IPS DF 6.9 (cell line): ENCODE measurements at regions not wholly inside any gene's neighbourhood (a gene's known extent, or its start where the extent isn't known, plus 50 kb on each side); places are given as distances from the start of the nearest gene placed in this dataset.
A peak's percentile ranks its signal among the peaks of the same experiment; 100 is the strongest.

ENCODE experiments used
- DNase-seq: peaks from one replicate; pipeline ENCODE4 v3.0.0-alpha.2; 2013; ENCODE audit warnings: low read depth, low spot score
- H3K27ac ChIP-seq: one replicate; pipeline ENCODE4 v1.5.1; 2013; ENCODE audit warnings: low read length, control low read depth
- H3K27me3 ChIP-seq: 2 replicates; pipeline ENCODE4 v1.6.1; 2013; ENCODE audit warnings: mild to moderate bottlenecking, low read length; ENCODE audit not compliant: control insufficient read depth, insufficient read depth
- H3K36me3 ChIP-seq: 2 replicates; pipeline ENCODE4 v1.6.1; 2013; ENCODE audit warnings: low read length; ENCODE audit not compliant: control insufficient read depth, insufficient read depth
- H3K4me1 ChIP-seq: 2 replicates; pipeline ENCODE4 v1.6.1; 2013; ENCODE audit warnings: low read length; ENCODE audit not compliant: control insufficient read depth, insufficient read depth
- H3K4me3 ChIP-seq: 2 replicates; pipeline ENCODE4 v1.5.1; 2013; ENCODE audit warnings: mild to moderate bottlenecking, low read length
- H3K9me3 ChIP-seq: 2 replicates; pipeline ENCODE4 v1.6.1; 2013; ENCODE audit warnings: low read length, inconsistent platforms; ENCODE audit not compliant: control insufficient read depth, insufficient read depth
- WGBS: extraction: QIAGEN DNeasy Blood & Tissue Kit; methylation state at CpG from one replicate; pipeline ENCODE4 v1.1.7; 2013; ENCODE audit warnings: mixed read lengths, missing lambda C conversion rate; ENCODE audit not compliant: insufficient read length, insufficient coverage; 5-methylcytosine and 5-hydroxymethylcytosine counted together

- H3K27ac ChIP-seq, result no peak overlapping the region
- no CpG with 5 or more reads among the region's 1 CpG for WGBS
- DNase-seq, result no peak
- no peaks in the 10 kb centered on the region for H3K27me3 ChIP-seq
- H3K4me1 ChIP-seq, result peaks cover 2% of the 10 kb centered on the region; the same call in 1 of the 2 replicates
- H3K9me3 ChIP-seq, result no peaks in the 10 kb centered on the region
- no peak overlapping the region for H3K4me3 ChIP-seq
- H3K36me3 ChIP-seq, result no peaks in the 10 kb centered on the region
Observed at GRCh38 chr16:13559624-13560023, 360.3 kb upstream of the ERCC4 start.

- Histone ChIP-seq H3K27ac (no peak overlapping the region), H3K4me3 (no peak overlapping the region), H3K36me3 (no peaks in the 10 kb centered on the region), H3K9me3 (no peaks in the 10 kb centered on the region), H3K4me1 (peaks cover 2% of the 10 kb centered on the region; the same call in 1 of the 2 replicates), H3K27me3 (no peaks in the 10 kb centered on the region)
- WGBS, result no CpG with 5 or more reads among the region's 5 CpGs
- DNase-seq, result no peak
Observed at GRCh38 chr16:13560151-13560550, 359.8 kb upstream of the ERCC4 start.

GRCh38 chr16:13561291-13562070, 358.5 kb upstream of the ERCC4 start:
- H3K27me3 ChIP-seq, result no peaks in the 10 kb centered on the region
- H3K4me1 ChIP-seq, result no peaks in the 10 kb centered on the region; the same call in 1 of the 2 replicates
- no CpG with 5 or more reads among the region's 10 CpGs for WGBS
- H3K36me3 ChIP-seq, result no peaks in the 10 kb centered on the region
- no peaks in the 10 kb centered on the region for H3K9me3 ChIP-seq
- DNase-seq, result no peak
- no peak overlapping the region for H3K27ac ChIP-seq
- no peak overlapping the region for H3K4me3 ChIP-seq

GRCh38 chr16:13568803-13569202, 351.2 kb upstream of the ERCC4 start:
- no peak for DNase-seq
- no peaks in the 10 kb centered on the region for H3K9me3 ChIP-seq
- no peak overlapping the region for H3K4me3 ChIP-seq
- no peaks in the 10 kb centered on the region for H3K36me3 ChIP-seq
- H3K27me3 ChIP-seq, result no peaks in the 10 kb centered on the region
- no peaks in the 10 kb centered on the region for H3K4me1 ChIP-seq
- no CpG with 5 or more reads among the region's 5 CpGs for WGBS
- no peak overlapping the region for H3K27ac ChIP-seq

- no CpG with 5 or more reads among the region's 4 CpGs for WGBS
- H3K4me3 ChIP-seq, result no peak overlapping the region
- no peak overlapping the region for H3K27ac ChIP-seq
- H3K27me3 ChIP-seq, result no peaks in the 10 kb centered on the region
- H3K4me1 ChIP-seq, result no peaks in the 10 kb centered on the region
- no peaks in the 10 kb centered on the region for H3K36me3 ChIP-seq
- DNase-seq, result no peak
- no peaks in the 10 kb centered on the region for H3K9me3 ChIP-seq
Observed at GRCh38 chr16:13569986-13570385, 350.0 kb upstream of the ERCC4 start.

GRCh38 chr16:13571036-13571435, 348.9 kb upstream of the ERCC4 start:
- DNase-seq, result no peak
- H3K27ac ChIP-seq, result no peak overlapping the region
- no CpG with 5 or more reads among the region's 7 CpGs for WGBS
- H3K27me3 ChIP-seq, result no peaks in the 10 kb centered on the region
- no peak overlapping the region for H3K4me3 ChIP-seq
- H3K4me1 ChIP-seq, result no peaks in the 10 kb centered on the region
- H3K9me3 ChIP-seq, result no peaks in the 10 kb centered on the region
- no peaks in the 10 kb centered on the region for H3K36me3 ChIP-seq

- Histone ChIP-seq H3K4me1 (no peaks in the 10 kb centered on the region), H3K27me3 (no peaks in the 10 kb centered on the region), H3K9me3 (no peaks in the 10 kb centered on the region), H3K27ac (no peak overlapping the region), H3K36me3 (no peaks in the 10 kb centered on the region), H3K4me3 (no peak overlapping the region)
- WGBS, result no CpG with 5 or more reads among the region's 3 CpGs
- DNase-seq, result no peak
Observed at GRCh38 chr16:13573903-13574302, 346.1 kb upstream of the ERCC4 start.

GRCh38 chr16:13586051-13586450, 333.9 kb upstream of the ERCC4 start:
- Histone ChIP-seq H3K4me3 (no peak overlapping the region), H3K27me3 (no peaks in the 10 kb centered on the region), H3K4me1 (no peaks in the 10 kb centered on the region), H3K9me3 (no peaks in the 10 kb centered on the region), H3K27ac (no peak overlapping the region), H3K36me3 (no peaks in the 10 kb centered on the region)
- WGBS, result no CpG with 5 or more reads among the region's 1 CpG
- no peak for DNase-seq

GRCh38 chr16:13587181-13587580, 332.8 kb upstream of the ERCC4 start:
- H3K9me3 ChIP-seq, result no peaks in the 10 kb centered on the region
- no peaks in the 10 kb centered on the region for H3K27me3 ChIP-seq
- H3K4me3 ChIP-seq, result no peak overlapping the region
- H3K4me1 ChIP-seq, result no peaks in the 10 kb centered on the region
- no CpG with 5 or more reads among the region's 1 CpG for WGBS
- no peak overlapping the region for H3K27ac ChIP-seq
- no peaks in the 10 kb centered on the region for H3K36me3 ChIP-seq
- no peak for DNase-seq

GRCh38 chr16:13594823-13595222, 325.1 kb upstream of the ERCC4 start:
- Histone ChIP-seq H3K36me3 (no peaks in the 10 kb centered on the region), H3K27me3 (no peaks in the 10 kb centered on the region), H3K9me3 (no peaks in the 10 kb centered on the region), H3K4me1 (peaks cover 4% of the 10 kb centered on the region; the same call in 1 of the 2 replicates), H3K27ac (no peak overlapping the region), H3K4me3 (no peak overlapping the region)
- DNase-seq, result peak; percentile 82
- WGBS, result no CpG with 5 or more reads among the region's 3 CpGs

GRCh38 chr16:13606804-13607203, 313.1 kb upstream of the ERCC4 start:
- DNase-seq, result no peak

More at GRCh38 chr16:13606804-13607203, 313.1 kb upstream of the ERCC4 start:
- H3K4me3 ChIP-seq, result no peak overlapping the region
- H3K27ac ChIP-seq, result no peak overlapping the region
- no CpG with 5 or more reads among the region's 25 CpGs for WGBS
- peaks cover 3% of the 10 kb centered on the region; the same call in 1 of the 2 replicates for H3K4me1 ChIP-seq
- H3K27me3 ChIP-seq, result no peaks in the 10 kb centered on the region
- no peaks in the 10 kb centered on the region for H3K36me3 ChIP-seq
- no peaks in the 10 kb centered on the region for H3K9me3 ChIP-seq
